Trophoblast cell (in vitro differentiated cells and primary cell): ENCODE measurements at regions not wholly inside any gene's neighbourhood (a gene's known extent, or its start where the extent isn't known, plus 50 kb on each side); places are given as distances from the start of the nearest gene placed in this dataset.

ENCODE experiments used
- DNase-seq, 2 donors: peaks; one replicate each; pipeline ENCODE4 v3.0.0-alpha.2; 2016
- H2AFZ ChIP-seq: 2 replicates; pipeline ENCODE4 v1.6.1; 2013; ENCODE audit warnings: low read length, moderate library complexity, mild to moderate bottlenecking; ENCODE audit not compliant: insufficient read depth, poor library complexity
- H2AK5ac ChIP-seq: 2 replicates; pipeline ENCODE4 v1.6.1; 2013; ENCODE audit warnings: mild to moderate bottlenecking, low read length
- H2BK120ac ChIP-seq: 2 replicates; pipeline ENCODE4 v1.6.1; 2013; ENCODE audit warnings: low read length, mild to moderate bottlenecking, moderate library complexity; ENCODE audit not compliant: insufficient read depth, poor library complexity
- H2BK12ac ChIP-seq: 2 replicates; pipeline ENCODE4 v1.6.1; 2013; ENCODE audit warnings: mild to moderate bottlenecking, low read length, moderate library complexity
- H2BK5ac ChIP-seq: 2 replicates; pipeline ENCODE4 v1.6.1; 2013; ENCODE audit warnings: low read length, low read depth, moderate library complexity, mild to moderate bottlenecking; ENCODE audit not compliant: poor library complexity
- H3K14ac ChIP-seq: 2 replicates; pipeline ENCODE4 v1.6.1; 2013; ENCODE audit warnings: mild to moderate bottlenecking, low read length
- H3K18ac ChIP-seq: 2 replicates; pipeline ENCODE4 v1.6.1; 2013; ENCODE audit warnings: mild to moderate bottlenecking, low read length
- H3K23ac ChIP-seq: 2 replicates; pipeline ENCODE4 v1.6.1; 2013; ENCODE audit warnings: low read length
- H3K27ac ChIP-seq: 2 replicates; pipeline ENCODE4 v1.5.1; 2013; ENCODE audit warnings: low read depth, mild to moderate bottlenecking, inconsistent platforms, low read length, moderate library complexity
- H3K27me3 ChIP-seq: 2 replicates; pipeline ENCODE4 v1.6.1; 2013; ENCODE audit warnings: inconsistent platforms, mild to moderate bottlenecking, low read length, moderate library complexity; ENCODE audit not compliant: insufficient read depth
- H3K36me3 ChIP-seq, 2 experiments: 1 replicate in 1 of 2; 2 replicates in 1 of 2; pipeline ENCODE4 v1.6.1; 2013; ENCODE audit warnings: low read length in 2 of 2, mild to moderate bottlenecking in 2 of 2, moderate library complexity in 1 of 2; ENCODE audit not compliant: insufficient read depth in 2 of 2, control insufficient read depth in 1 of 2
- H3K4ac ChIP-seq: 2 replicates; pipeline ENCODE4 v1.6.1; 2013; ENCODE audit warnings: low read depth, mild to moderate bottlenecking, low read length, moderate library complexity
- H3K4me1 ChIP-seq, 2 experiments: 1 replicate in 1 of 2; 2 replicates in 1 of 2; pipeline ENCODE4 v1.6.1; 2013; ENCODE audit warnings: low read length in 2 of 2, mild to moderate bottlenecking in 2 of 2, moderate library complexity in 1 of 2; ENCODE audit not compliant: insufficient read depth in 2 of 2, control insufficient read depth in 1 of 2
- H3K4me2 ChIP-seq: 2 replicates; pipeline ENCODE4 v1.6.1; 2013; ENCODE audit warnings: inconsistent platforms, mild to moderate bottlenecking, low read length, moderate library complexity
- H3K4me3 ChIP-seq: 2 replicates; pipeline ENCODE4 v1.5.1; 2013; ENCODE audit warnings: mild to moderate bottlenecking, low read depth, low read length, inconsistent platforms
- H3K79me1 ChIP-seq: one replicate; pipeline ENCODE4 v1.6.1; 2013; ENCODE audit warnings: low read length
- H3K79me2 ChIP-seq: 2 replicates; pipeline ENCODE4 v1.6.1; 2013; ENCODE audit warnings: low read length, mild to moderate bottlenecking; ENCODE audit not compliant: control insufficient read depth, insufficient read depth, poor library complexity
- H3K9ac ChIP-seq: 2 replicates; pipeline ENCODE4 v1.6.1; 2013; ENCODE audit warnings: mild to moderate bottlenecking, low read length
- H3K9me3 ChIP-seq: 2 replicates; pipeline ENCODE4 v1.6.1; 2013; ENCODE audit warnings: low read depth, mild to moderate bottlenecking, control low read depth, inconsistent platforms, low read length; ENCODE audit not compliant: insufficient read depth
- H4K12ac ChIP-seq: 2 replicates; pipeline ENCODE4 v1.6.1; 2013; ENCODE audit warnings: low read depth, mild to moderate bottlenecking, low read length, moderate library complexity
- H4K8ac ChIP-seq: 2 replicates; pipeline ENCODE4 v1.6.1; 2013; ENCODE audit warnings: low read depth, mild to moderate bottlenecking, low read length, moderate library complexity
- H4K91ac ChIP-seq: one replicate; pipeline ENCODE4 v1.6.1; 2013; ENCODE audit warnings: low read depth, mild to moderate bottlenecking, low read length, moderate library complexity
- WGBS: extraction: QIAGEN DNeasy Blood & Tissue Kit; methylation state at CpG from one replicate; pipeline ENCODE4 v1.1.7; 2013; ENCODE audit warnings: missing lambda C conversion rate; ENCODE audit not compliant: insufficient read length, insufficient coverage; ENCODE audit errors: extremely low coverage; 5-methylcytosine and 5-hydroxymethylcytosine counted together

DNA sequence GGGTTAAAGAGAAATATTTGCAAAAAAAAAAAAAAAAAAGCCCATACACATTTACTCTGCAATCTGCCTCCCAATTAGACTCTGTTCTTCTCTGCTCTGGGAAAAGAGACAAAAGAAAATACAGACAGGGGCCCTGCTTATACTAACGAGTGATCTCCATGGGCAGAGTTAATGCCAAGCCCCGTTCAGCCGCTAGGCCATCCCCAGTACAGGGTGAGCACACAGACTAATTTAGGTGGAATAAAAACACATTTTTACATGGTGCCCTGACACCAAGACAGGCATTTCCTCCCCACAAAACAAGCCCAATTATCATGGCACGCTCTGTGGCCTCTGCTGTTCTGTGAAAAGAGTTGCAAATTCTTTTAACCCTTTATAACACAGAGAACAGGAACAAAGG, 356.3 kb upstream of the C16orf82 start:
- Histone ChIP-seq H2BK5ac (no peak overlapping the region), H4K8ac (no peak overlapping the region), H3K9me3 (no peaks in the 10 kb centered on the region), H3K18ac (no peak overlapping the region), H2BK12ac (no peak overlapping the region), H3K4me3 (no peak overlapping the region), H2AK5ac (no peak overlapping the region), H3K79me2 (no peaks in the 10 kb centered on the region), H4K12ac (no peak overlapping the region), H3K36me3 (no peaks in the 10 kb centered on the region), H3K27me3 (no peaks in the 10 kb centered on the region), H3K4ac (no peak overlapping the region), H3K4me2 (no peak overlapping the region), H3K27ac (no peak overlapping the region), H3K23ac (no peak overlapping the region), H2AFZ (no peak overlapping the region), H3K14ac (no peak overlapping the region), H2BK120ac (no peak overlapping the region), H3K4me1 (no peaks in the 10 kb centered on the region), H3K9ac (no peak overlapping the region), H3K79me1 (no peaks in the 10 kb centered on the region), H4K91ac (no peak overlapping the region)
- no peak for DNase-seq
- no CpG with 5 or more reads among the region's 4 CpGs for WGBS

DNA sequence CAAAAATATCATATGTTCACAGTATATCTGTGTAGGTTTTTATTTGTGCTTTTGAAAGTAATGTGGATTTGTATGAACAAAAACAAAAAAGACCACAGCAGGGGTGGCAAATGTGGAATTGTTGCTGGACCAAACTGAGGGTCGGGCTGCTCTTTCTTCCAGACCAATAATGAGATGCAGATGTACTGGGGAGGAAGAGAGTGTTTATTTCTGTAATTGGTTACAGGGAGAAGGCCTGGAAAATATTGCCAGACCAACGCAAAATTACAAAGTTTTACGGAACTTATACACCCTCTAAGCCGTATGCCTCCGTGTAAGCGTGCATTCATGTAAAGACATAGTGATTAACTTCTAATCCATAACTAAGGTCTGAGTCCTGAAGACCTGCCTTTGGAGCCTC, 353.9 kb upstream of the C16orf82 start:
- DNase-seq = no peak
- Histone ChIP-seq H3K36me3 (no peaks in the 10 kb centered on the region), H3K4me1 (no peaks in the 10 kb centered on the region), H2BK5ac (no peak overlapping the region), H3K79me1 (no peaks in the 10 kb centered on the region), H2BK12ac (no peak overlapping the region), H4K8ac (no peak overlapping the region), H3K27me3 (no peaks in the 10 kb centered on the region), H3K9ac (no peak overlapping the region), H3K14ac (no peak overlapping the region), H2AFZ (no peak overlapping the region), H3K18ac (no peak overlapping the region), H2BK120ac (no peak overlapping the region), H3K9me3 (no peaks in the 10 kb centered on the region), H3K27ac (no peak overlapping the region), H3K23ac (no peak overlapping the region), H3K4ac (no peak overlapping the region), H3K4me3 (no peak overlapping the region), H3K79me2 (no peaks in the 10 kb centered on the region), H2AK5ac (no peak overlapping the region), H4K91ac (no peak overlapping the region), H4K12ac (no peak overlapping the region), H3K4me2 (no peak overlapping the region)
- WGBS = no CpG with 5 or more reads among the region's 6 CpGs

- Histone ChIP-seq H2AFZ (no peak overlapping the region), H3K4me1 (no peaks in the 10 kb centered on the region)
- WGBS = no CpG with 5 or more reads among the region's 1 CpG
Observed at GRCh38 chr16:26715969-26716368, 350.8 kb upstream of the C16orf82 start.

GRCh38 chr16:26717826-26718225, 348.9 kb upstream of the C16orf82 start:
- Histone ChIP-seq H3K9me3 (no peaks in the 10 kb centered on the region), H3K27me3 (no peaks in the 10 kb centered on the region), H3K23ac (no peak overlapping the region), H2BK5ac (no peak overlapping the region), H2BK12ac (no peak overlapping the region), H3K36me3 (no peaks in the 10 kb centered on the region), H3K79me2 (no peaks in the 10 kb centered on the region), H3K4me1 (no peaks in the 10 kb centered on the region), H3K14ac (no peak overlapping the region), H3K27ac (no peak overlapping the region), H3K4me2 (no peak overlapping the region), H4K12ac (no peak overlapping the region), H3K79me1 (no peaks in the 10 kb centered on the region), H2AK5ac (no peak overlapping the region), H2AFZ (no peak overlapping the region), H3K18ac (no peak overlapping the region), H4K91ac (no peak overlapping the region), H3K4ac (no peak overlapping the region), H3K4me3 (no peak overlapping the region), H3K9ac (no peak overlapping the region), H2BK120ac (no peak overlapping the region), H4K8ac (no peak overlapping the region)
- no peak for DNase-seq
- WGBS = no CpG with 5 or more reads among the region's 5 CpGs

More at GRCh38 chr16:26715969-26716368, 350.8 kb upstream of the C16orf82 start:
- no peaks in the 10 kb centered on the region for H3K9me3 ChIP-seq
- H4K91ac ChIP-seq = no peak overlapping the region
- H2BK12ac ChIP-seq = no peak overlapping the region
- no peak overlapping the region for H3K18ac ChIP-seq
- no peak overlapping the region for H4K12ac ChIP-seq
- no peak overlapping the region for H3K23ac ChIP-seq
- H3K79me2 ChIP-seq = no peaks in the 10 kb centered on the region
- no peak overlapping the region for H3K9ac ChIP-seq
- H2BK120ac ChIP-seq = no peak overlapping the region
- H4K8ac ChIP-seq = no peak overlapping the region
- H3K4me3 ChIP-seq = no peak overlapping the region
- H3K4me2 ChIP-seq = no peak overlapping the region
- H3K14ac ChIP-seq = no peak overlapping the region
- no peaks in the 10 kb centered on the region for H3K36me3 ChIP-seq
- no peak overlapping the region for H2AK5ac ChIP-seq
- no peaks in the 10 kb centered on the region for H3K79me1 ChIP-seq
- H3K27me3 ChIP-seq = no peaks in the 10 kb centered on the region
- H3K4ac ChIP-seq = no peak overlapping the region
- H2BK5ac ChIP-seq = no peak overlapping the region
- H3K27ac ChIP-seq = no peak overlapping the region
- no peak for DNase-seq
